Caco-2 (cell line): ENCODE measurements at regions not wholly inside any gene's neighbourhood (a gene's known extent, or its start where the extent isn't known, plus 50 kb on each side); places are given as distances from the start of the nearest gene placed in this dataset.

Source experiments
- BruUV-seq: library from RNA; stranded (reverse); fragments of 400-500 nt; replicated peaks from 2 replicates; lab custom pipeline; 2021; lab: Mats Ljungman, UMichigan
- CTCF ChIA-PET: fragments of 300-600 bp; sonication (Branson Sonifier 250); formaldehyde crosslinking; loops from one replicate; lab custom pipeline; 2022; ENCODE audit warnings: antibody characterized with exemption; lab: Charles Lee
- POLR2A ChIA-PET: fragments of 300-600 bp; sonication (Branson Sonifier 250); formaldehyde crosslinking; loops from one replicate; lab custom pipeline; 2022; ENCODE audit warnings: antibody characterized with exemption; lab: Charles Lee
- DNase-seq, 2 experiments: peaks; one replicate each; pipeline versions ENCODE4 v3.0.0 to v3.0.0-alpha.2; 2020 to 2022
- H3K27me3 ChIP-seq: replicated peaks from 2 replicates; pipeline ENCODE4 v1.6.0; 2011; ENCODE audit warnings: low read length; ENCODE audit not compliant: control insufficient read depth, insufficient read depth
- H3K36me3 ChIP-seq: 2 replicates; pipeline ENCODE4 v1.5.1; 2011; ENCODE audit warnings: low read length; ENCODE audit not compliant: control insufficient read depth, insufficient read depth
- H3K4me1 ChIP-seq: fragments of 250-450 bp; sonication (Bioruptor Pico); 2 replicates; pipeline ENCODE4 v1.5.1; 2020; ENCODE audit warnings: mild to moderate bottlenecking
- H3K4me3 ChIP-seq: 2 replicates; pipeline ENCODE4 v1.5.1; 2011; ENCODE audit warnings: low read depth, mild to moderate bottlenecking, control low read depth, low read length
- H3K9me3 ChIP-seq: fragments of 250-450 bp; sonication (Bioruptor Pico); 2 replicates; pipeline ENCODE4 v1.5.1; 2020; ENCODE audit warnings: mild to moderate bottlenecking, moderate library complexity
- H3K27ac Mint-ChIP-seq: one replicate; pipeline ENCODE4 v1.8.0; 2022; ENCODE audit warnings: mixed read lengths; ENCODE audit not compliant: unreplicated experiment
- H3K27me3 Mint-ChIP-seq: one replicate; pipeline ENCODE4 v1.8.0; 2022; ENCODE audit warnings: mixed read lengths; ENCODE audit not compliant: insufficient read depth, unreplicated experiment
- H3K36me3 Mint-ChIP-seq: one replicate; pipeline ENCODE4 v1.8.0; 2022; ENCODE audit warnings: mild to moderate bottlenecking, mixed read lengths; ENCODE audit not compliant: insufficient read depth, unreplicated experiment
- H3K4me1 Mint-ChIP-seq: one replicate; pipeline ENCODE4 v1.8.0; 2022; ENCODE audit warnings: low read depth, mixed read lengths; ENCODE audit not compliant: unreplicated experiment
- H3K4me3 Mint-ChIP-seq: one replicate; pipeline ENCODE4 v1.8.0; 2022; ENCODE audit warnings: mild to moderate bottlenecking, moderate library complexity, mixed read lengths; ENCODE audit not compliant: unreplicated experiment
- H3K9me3 Mint-ChIP-seq: one replicate; pipeline ENCODE4 v1.8.0; 2022; ENCODE audit warnings: mixed read lengths; ENCODE audit not compliant: unreplicated experiment
- CTCF ChIP-seq, 2 experiments: fragments of 200-600 bp in 1 of 2; IDR thresholded peaks; 1 replicate in 1 of 2; 2 replicates in 1 of 2; pipeline versions ENCODE4 v1.5.1 to v1.8.0; 2011 to 2022; ENCODE audit warnings: antibody characterized with exemption in 1 of 2, control low read depth in 1 of 2, inconsistent platforms in 1 of 2, low read depth in 1 of 2, low read length in 1 of 2, mild to moderate bottlenecking in 1 of 2, moderate library complexity in 1 of 2; ENCODE audit not compliant: insufficient read depth in 1 of 2, severe bottlenecking in 1 of 2, unreplicated experiment in 1 of 2
- intact Hi-C: fragments of 100-400 bp; cut with micrococcal nuclease; formaldehyde crosslinking; loops from one replicate; pipeline ENCODE4 v1.10.0; 2022; ENCODE audit not compliant: unreplicated experiment

- intact Hi-C loops: no loop called here
- Mint-ChIP-seq H3K27me3 (no peaks in the 10 kb centered on the region), H3K9me3 (no peaks in the 10 kb centered on the region), H3K4me1 (no peaks in the 10 kb centered on the region), H3K27ac (no peak overlapping the region), H3K4me3 (no peak overlapping the region), H3K36me3 (no peaks in the 10 kb centered on the region)
- POLR2A ChIA-PET: no interaction called here
- no peak for DNase-seq
- no TSS peak for BruUV-seq
- Histone ChIP-seq H3K9me3 (no peaks in the 10 kb centered on the region), H3K27me3 (no peaks in the 10 kb centered on the region), H3K36me3 (no peaks in the 10 kb centered on the region), H3K4me1 (no peaks in the 10 kb centered on the region), H3K4me3 (no peak overlapping the region)
- CTCF ChIA-PET: no interaction called here
- TF ChIP-seq CTCF (IDR thresholded peaks at IDR 0.05; ENCODE audit: insufficient read depth in 1 of 2, low read depth in 1 of 2, low read length in 1 of 2, severe bottlenecking in 1 of 2, unreplicated experiment in 1 of 2): no peak
These were observed 128.4 kb upstream of the CPNE8 start for GRCh38 chr12:39033782-39034181.

- no peaks in the 10 kb centered on the region for H3K4me1 ChIP-seq
- H3K27me3 Mint-ChIP-seq: peaks cover under 1% of the 10 kb centered on the region
- TF ChIP-seq CTCF (IDR thresholded peaks at IDR 0.05; ENCODE audit: insufficient read depth in 1 of 2, low read depth in 1 of 2, low read length in 1 of 2, severe bottlenecking in 1 of 2, unreplicated experiment in 1 of 2): no peak
- no TSS peak for BruUV-seq
- H3K4me3 ChIP-seq: no peak overlapping the region
- H3K36me3 Mint-ChIP-seq: no peaks in the 10 kb centered on the region
- H3K9me3 Mint-ChIP-seq: no peaks in the 10 kb centered on the region
- no peaks in the 10 kb centered on the region for H3K4me1 Mint-ChIP-seq
- POLR2A ChIA-PET: no interaction called here
- intact Hi-C loops: no loop called here
- no peaks in the 10 kb centered on the region for H3K9me3 ChIP-seq
- no peaks in the 10 kb centered on the region for H3K27me3 ChIP-seq
- no peaks in the 10 kb centered on the region for H3K36me3 ChIP-seq
- CTCF ChIA-PET: no interaction called here
- no peak for DNase-seq
- H3K27ac Mint-ChIP-seq: no peak overlapping the region
- no peak overlapping the region for H3K4me3 Mint-ChIP-seq
These were observed 127.1 kb upstream of the CPNE8 start for GRCh38 chr12:39032448-39032847.

GRCh38 chr12:39032034-39032433, 126.6 kb upstream of the CPNE8 start:
- TF ChIP-seq CTCF (IDR thresholded peaks at IDR 0.05; ENCODE audit: insufficient read depth in 1 of 2, low read depth in 1 of 2, low read length in 1 of 2, severe bottlenecking in 1 of 2, unreplicated experiment in 1 of 2): no peak
- Histone ChIP-seq H3K9me3 (no peaks in the 10 kb centered on the region), H3K4me1 (no peaks in the 10 kb centered on the region), H3K4me3 (no peak overlapping the region), H3K36me3 (no peaks in the 10 kb centered on the region), H3K27me3 (no peaks in the 10 kb centered on the region)
- DNase-seq: no peak
- no TSS peak for BruUV-seq
- no peak overlapping the region for H3K27ac Mint-ChIP-seq
- ChIA-PET POLR2A (no interaction called here), CTCF (no interaction called here)
- no peaks in the 10 kb centered on the region for H3K36me3 Mint-ChIP-seq
- intact Hi-C loops: no loop called here
- H3K27me3 Mint-ChIP-seq: peaks cover 3% of the 10 kb centered on the region
- H3K4me1 Mint-ChIP-seq: no peaks in the 10 kb centered on the region
- no peak overlapping the region for H3K4me3 Mint-ChIP-seq
- H3K9me3 Mint-ChIP-seq: no peaks in the 10 kb centered on the region
